Mesendoderm (in vitro differentiated cells): ENCODE measurements at regions not wholly inside any gene's neighbourhood (a gene's known extent, or its start where the extent isn't known, plus 50 kb on each side); places are given as distances from the start of the nearest gene placed in this dataset.
"Not testable (repeated sequence)": the region's sequence is repeated elsewhere in the genome, so short reads cannot be mapped to it uniquely, and the experiment has no call there.

Source experiments
- DNase-seq: peaks from one replicate; pipeline ENCODE4 v3.0.0; 2013
- H2AK5ac ChIP-seq: 2 replicates; pipeline ENCODE4 v1.6.1; 2013; ENCODE audit warnings: low read length, inconsistent platforms
- H2BK120ac ChIP-seq: 2 replicates; pipeline ENCODE4 v1.6.1; 2013; ENCODE audit warnings: low read depth, mild to moderate bottlenecking, low read length, moderate library complexity, mixed read lengths
- H2BK15ac ChIP-seq: replicated peaks from 2 replicates; pipeline ENCODE4 v1.6.1; 2013; ENCODE audit warnings: low read depth, mild to moderate bottlenecking, moderate library complexity
- H2BK5ac ChIP-seq: 2 replicates; pipeline ENCODE4 v1.6.1; 2013; ENCODE audit warnings: low read length, inconsistent platforms
- H3K18ac ChIP-seq: 2 replicates; pipeline ENCODE4 v1.6.1; 2013; ENCODE audit warnings: mild to moderate bottlenecking, low read length, mixed read lengths
- H3K23ac ChIP-seq: one replicate; pipeline ENCODE4 v1.6.1; 2013; ENCODE audit warnings: low read length
- H3K27ac ChIP-seq: 2 replicates; pipeline ENCODE4 v1.5.1; 2013; ENCODE audit warnings: low read depth, mild to moderate bottlenecking, inconsistent platforms, low read length, moderate library complexity
- H3K27me3 ChIP-seq: 2 replicates; pipeline ENCODE4 v1.6.1; 2013; ENCODE audit warnings: low read length, control low read depth, mild to moderate bottlenecking, inconsistent platforms; ENCODE audit not compliant: insufficient read depth, poor library complexity
- H3K36me3 ChIP-seq: 2 replicates; pipeline ENCODE4 v1.6.1; 2013; ENCODE audit warnings: low read length, inconsistent platforms; ENCODE audit not compliant: control insufficient read depth, insufficient read depth
- H3K4ac ChIP-seq: one replicate; pipeline ENCODE4 v1.6.1; 2013; ENCODE audit warnings: low read depth, mild to moderate bottlenecking, low read length, moderate library complexity
- H3K4me1 ChIP-seq: 2 replicates; pipeline ENCODE4 v1.6.1; 2013; ENCODE audit warnings: low read depth, low read length, inconsistent platforms; ENCODE audit not compliant: control insufficient read depth
- H3K4me2 ChIP-seq: 2 replicates; pipeline ENCODE4 v1.6.1; 2013; ENCODE audit warnings: low read length
- H3K4me3 ChIP-seq: 2 replicates; pipeline ENCODE4 v1.5.1; 2013; ENCODE audit warnings: mild to moderate bottlenecking, low read length
- H3K56ac ChIP-seq: one replicate; pipeline ENCODE4 v1.6.1; 2013; ENCODE audit warnings: low read length
- H3K79me1 ChIP-seq: 2 replicates; pipeline ENCODE4 v1.6.1; 2013; ENCODE audit warnings: low read length, inconsistent platforms
- H3K79me2 ChIP-seq: 2 replicates; pipeline ENCODE4 v1.6.1; 2013; ENCODE audit warnings: mild to moderate bottlenecking, low read length; ENCODE audit not compliant: control insufficient read depth, insufficient read depth
- H3K9ac ChIP-seq: 2 replicates; pipeline ENCODE4 v1.6.1; 2013; ENCODE audit warnings: low read length, inconsistent platforms
- H4K5ac ChIP-seq: one replicate; pipeline ENCODE4 v1.6.1; 2013; ENCODE audit warnings: low read length
- H4K8ac ChIP-seq: one replicate; pipeline ENCODE4 v1.6.1; 2013; ENCODE audit warnings: low read depth, mild to moderate bottlenecking, control low read depth, low read length, moderate library complexity
- WGBS: extraction: QIAGEN DNeasy Blood & Tissue Kit; methylation state at CpG from one replicate; pipeline ENCODE4 v1.1.7; 2013; ENCODE audit warnings: low lambda C conversion rate, missing lambda C conversion rate; ENCODE audit not compliant: insufficient coverage; ENCODE audit errors: extremely low coverage; 5-methylcytosine and 5-hydroxymethylcytosine counted together

DNA sequence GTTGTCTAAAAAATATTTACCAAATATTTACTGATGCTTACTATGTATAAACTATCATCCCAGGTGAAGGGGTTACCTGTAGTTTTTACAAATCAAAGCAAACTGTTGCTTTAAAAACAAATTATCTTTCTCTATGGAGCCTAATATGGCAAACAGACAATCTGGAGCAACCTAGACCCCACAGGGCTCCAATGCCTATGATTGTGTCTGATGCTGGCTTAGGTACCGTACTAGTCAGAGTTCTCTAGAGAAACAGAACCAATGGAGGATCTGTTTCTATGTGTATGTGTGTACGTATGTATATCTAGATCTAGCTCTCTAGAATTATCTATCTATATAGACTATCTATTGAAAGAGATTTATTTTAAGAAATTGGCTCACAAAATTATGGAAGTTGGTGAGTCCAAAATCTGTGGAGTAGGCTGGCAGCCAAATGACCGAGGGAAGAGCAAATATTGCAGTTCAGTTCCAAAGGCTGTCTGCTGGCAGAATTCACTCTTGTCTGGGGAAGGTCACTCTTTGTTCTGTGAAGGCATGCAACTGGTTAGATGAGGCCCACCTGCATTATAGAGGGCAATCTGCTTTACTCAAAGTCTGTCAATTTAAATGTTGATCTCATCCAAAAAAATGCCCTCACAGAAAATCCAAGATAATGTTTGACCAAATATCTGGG, 127.1 kb upstream of the ENPEP start:
- Histone ChIP-seq H3K4ac (no peak overlapping the region), H3K9ac (no peak overlapping the region), H3K27me3 (no peaks in the 10 kb centered on the region), H2BK5ac (no peak overlapping the region), H2AK5ac (no peak overlapping the region), H3K79me1 (no peaks in the 10 kb centered on the region), H3K23ac (no peak overlapping the region), H3K56ac (no peak overlapping the region), H4K5ac (no peak overlapping the region), H2BK120ac (no peak overlapping the region), H3K27ac (no peak overlapping the region), H2BK15ac (no peak overlapping the region), H3K4me3 (no peak overlapping the region), H3K18ac (no peak overlapping the region), H3K4me1 (no peaks in the 10 kb centered on the region), H3K79me2 (no peaks in the 10 kb centered on the region), H3K4me2 (no peak overlapping the region), H3K36me3 (no peaks in the 10 kb centered on the region), H4K8ac (no peak overlapping the region)
- WGBS, result no CpG with 5 or more reads among the region's 3 CpGs
- no peak for DNase-seq

DNA sequence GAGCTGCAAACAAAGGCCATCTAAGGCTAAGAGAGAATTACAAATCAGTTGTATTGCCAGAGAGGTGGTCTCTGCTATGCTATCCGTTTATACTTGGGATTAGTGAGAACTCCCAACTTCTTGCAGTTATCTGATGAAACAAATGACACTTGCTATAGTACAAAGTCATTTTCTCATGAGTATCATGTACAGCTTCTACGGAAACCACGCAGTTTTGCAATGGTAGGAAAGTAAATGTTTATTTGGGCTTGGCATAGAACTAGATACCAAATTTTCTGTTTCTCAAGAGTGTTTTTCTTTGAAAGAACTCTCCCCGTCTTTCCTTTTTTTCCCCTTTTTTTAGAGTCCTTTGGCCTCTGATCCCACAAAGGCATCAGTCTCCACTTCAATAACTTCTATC, 128.2 kb upstream of the ENPEP start:
- no peak overlapping the region for H2BK5ac ChIP-seq
- H3K79me2 ChIP-seq, result no peaks in the 10 kb centered on the region
- H3K36me3 ChIP-seq, result no peaks in the 10 kb centered on the region
- no peak overlapping the region for H2AK5ac ChIP-seq
- no peaks in the 10 kb centered on the region for H3K4me1 ChIP-seq
- no peak overlapping the region for H3K56ac ChIP-seq
- no peak overlapping the region for H3K4me2 ChIP-seq
- no peak for DNase-seq
- H3K23ac ChIP-seq, result no peak overlapping the region
- no peak overlapping the region for H4K8ac ChIP-seq
- no peak overlapping the region for H4K5ac ChIP-seq
- H3K4me3 ChIP-seq, result no peak overlapping the region
- H3K18ac ChIP-seq, result no peak overlapping the region
- H3K27ac ChIP-seq, result no peak overlapping the region
- no CpG with 5 or more reads among the region's 4 CpGs for WGBS
- H3K4ac ChIP-seq, result no peak overlapping the region
- H2BK15ac ChIP-seq, result no peak overlapping the region
- no peak overlapping the region for H2BK120ac ChIP-seq
- no peaks in the 10 kb centered on the region for H3K79me1 ChIP-seq
- H3K9ac ChIP-seq, result no peak overlapping the region
- no peaks in the 10 kb centered on the region for H3K27me3 ChIP-seq

DNA sequence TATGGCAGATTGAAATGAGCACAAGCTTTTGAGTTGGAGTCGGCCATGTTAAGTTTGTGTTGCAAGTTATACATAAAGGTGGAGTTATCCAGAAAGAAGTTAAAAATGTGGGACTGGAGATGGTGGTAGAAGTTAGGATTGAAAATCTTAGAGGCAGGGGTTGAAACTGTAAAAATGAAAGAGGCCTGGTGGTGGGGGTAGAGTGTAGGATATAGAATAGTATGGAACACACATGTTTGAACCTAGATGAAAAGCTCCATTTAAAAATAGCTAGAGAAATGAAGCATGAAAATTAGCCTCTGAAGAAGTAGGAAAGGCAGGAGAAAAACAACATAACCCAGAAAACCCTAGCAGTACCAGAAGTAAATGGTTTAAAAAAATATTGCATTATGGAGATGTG, 131.8 kb upstream of the ENPEP start:
- H3K56ac ChIP-seq, result no peak overlapping the region
- H4K5ac ChIP-seq, result no peak overlapping the region
- H2BK5ac ChIP-seq, result no peak overlapping the region
- no peak overlapping the region for H3K4me2 ChIP-seq
- peak; percentile 46 for DNase-seq
- no peak overlapping the region for H3K27ac ChIP-seq
- no peak overlapping the region for H2AK5ac ChIP-seq
- no peak overlapping the region for H3K23ac ChIP-seq
- no peak overlapping the region for H3K4ac ChIP-seq
- H3K79me2 ChIP-seq, result no peaks in the 10 kb centered on the region
- no CpG with 5 or more reads among the region's 1 CpG for WGBS
- H3K18ac ChIP-seq, result no peak overlapping the region
- no peak overlapping the region for H3K4me3 ChIP-seq
- H2BK15ac ChIP-seq, result no peak overlapping the region
- no peak overlapping the region for H2BK120ac ChIP-seq
- H3K4me1 ChIP-seq, result no peaks in the 10 kb centered on the region
- no peaks in the 10 kb centered on the region for H3K79me1 ChIP-seq
- no peaks in the 10 kb centered on the region for H3K36me3 ChIP-seq
- H3K9ac ChIP-seq, result no peak overlapping the region
- no peaks in the 10 kb centered on the region for H3K27me3 ChIP-seq
- no peak overlapping the region for H4K8ac ChIP-seq

GRCh38 chr4:110343534-110343933, 132.4 kb upstream of the ENPEP start:
- no CpG with 5 or more reads among the region's 2 CpGs for WGBS
- no peak overlapping the region for H3K4me3 ChIP-seq
- no peak overlapping the region for H4K8ac ChIP-seq
- no peak overlapping the region for H3K56ac ChIP-seq
- H2BK15ac ChIP-seq, result no peak overlapping the region
- H3K9ac ChIP-seq, result no peak overlapping the region
- no peak overlapping the region for H3K23ac ChIP-seq
- no peaks in the 10 kb centered on the region for H3K79me1 ChIP-seq
- H3K4me1 ChIP-seq, result no peaks in the 10 kb centered on the region
- no peaks in the 10 kb centered on the region for H3K27me3 ChIP-seq
- H4K5ac ChIP-seq, result no peak overlapping the region
- H2BK120ac ChIP-seq, result no peak overlapping the region
- H3K4ac ChIP-seq, result peak overlapping the region; percentile 57
- no peaks in the 10 kb centered on the region for H3K79me2 ChIP-seq
- no peak for DNase-seq
- no peak overlapping the region for H3K27ac ChIP-seq
- no peak overlapping the region for H3K4me2 ChIP-seq
- peak overlapping the region; percentile 55 for H2AK5ac ChIP-seq
- H2BK5ac ChIP-seq, result no peak overlapping the region
- H3K36me3 ChIP-seq, result no peaks in the 10 kb centered on the region
- H3K18ac ChIP-seq, result no peak overlapping the region

DNA sequence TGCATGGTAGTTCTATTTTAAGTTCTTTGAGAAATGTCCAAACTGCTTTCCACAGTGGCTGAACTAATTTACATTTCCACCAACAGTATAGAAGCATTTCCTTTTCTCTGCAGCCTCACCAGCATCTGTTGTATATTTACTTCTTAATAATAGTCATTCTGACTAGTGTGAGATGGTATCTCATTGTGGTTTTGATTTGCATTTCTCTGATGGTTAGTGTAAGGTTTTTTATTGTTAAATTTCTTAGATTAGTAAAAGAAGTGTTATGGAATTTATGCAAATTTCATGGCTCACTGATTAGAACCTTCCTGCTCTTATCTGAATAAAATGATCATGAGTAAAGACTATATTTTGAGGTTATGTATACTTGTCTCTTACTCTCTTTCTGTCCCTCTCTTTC, 134.8 kb upstream of the ENPEP start:
- not testable (repeated sequence) for H4K8ac ChIP-seq, H3K56ac ChIP-seq, DNase-seq, H3K36me3 ChIP-seq, H2BK120ac ChIP-seq, H2AK5ac ChIP-seq, H3K18ac ChIP-seq, H3K9ac ChIP-seq, H3K4me3 ChIP-seq, H3K4me1 ChIP-seq, H3K79me1 ChIP-seq, H3K4me2 ChIP-seq, H4K5ac ChIP-seq, H3K27ac ChIP-seq, H2BK5ac ChIP-seq, H3K4ac ChIP-seq, H3K23ac ChIP-seq, H2BK15ac ChIP-seq, H3K27me3 ChIP-seq, H3K79me2 ChIP-seq

- no CpG with 5 or more reads among the region's 5 CpGs for WGBS
- H3K9ac ChIP-seq, result no peak overlapping the region
Observed at GRCh38 chr4:110335399-110335798, 137.0 kb upstream of the ELOVL6 start.

More at GRCh38 chr4:110335399-110335798, 137.0 kb upstream of the ELOVL6 start:
- no peak overlapping the region for H4K8ac ChIP-seq
- no peak overlapping the region for H3K27ac ChIP-seq
- no peak overlapping the region for H2BK5ac ChIP-seq
- H3K79me1 ChIP-seq, result no peaks in the 10 kb centered on the region
- no peak overlapping the region for H2BK120ac ChIP-seq
- H3K4me3 ChIP-seq, result no peak overlapping the region
- no peak overlapping the region for H3K23ac ChIP-seq
- H4K5ac ChIP-seq, result no peak overlapping the region
- H3K4me1 ChIP-seq, result no peaks in the 10 kb centered on the region
- H3K79me2 ChIP-seq, result no peaks in the 10 kb centered on the region
- H3K27me3 ChIP-seq, result no peaks in the 10 kb centered on the region
- H3K36me3 ChIP-seq, result no peaks in the 10 kb centered on the region
- no peak overlapping the region for H3K56ac ChIP-seq
- H3K4ac ChIP-seq, result no peak overlapping the region
- no peak overlapping the region for H2AK5ac ChIP-seq
- no peak overlapping the region for H3K4me2 ChIP-seq
- DNase-seq, result no peak
- no peak overlapping the region for H2BK15ac ChIP-seq
- H3K18ac ChIP-seq, result no peak overlapping the region
